ENCODE measurements at regions not wholly inside any gene's neighbourhood (a gene's known extent, or its start where the extent isn't known, plus 50 kb on each side); places are given as distances from the start of the nearest gene placed in this dataset.

- no peak for TF ChIP-seq EZH2 (IDR thresholded peaks at IDR 0.05; ENCODE audit: insufficient read depth, low read length)
- no peak for TF ChIP-seq CTCF (IDR thresholded peaks at IDR 0.05; ENCODE audit: insufficient read depth, low read depth, low read length)
Measured at GRCh38 chr3:31378231-31378630, 154.5 kb upstream of the STT3B start.
